ENCODE measurements at regions not wholly inside any gene's neighbourhood (a gene's known extent, or its start where the extent isn't known, plus 50 kb on each side); places are given as distances from the start of the nearest gene placed in this dataset. TPM values are rescaled to one million over a fixed set of nuclear protein-coding genes. Genes with fewer than 3 reads are reported as not detected.

Small RNAs in the stretch of these regions (small RNA-seq; reads per million reads assigned to genes)
- gene RF00019 (ENCODE audit: insufficient read depth) = not detected
- gene RN7SKP282 (ENCODE audit: insufficient read depth) = not detected
- not detected for gene RNU6-521P (ENCODE audit: insufficient read depth)

Data from H1 (cell line).